ENCODE measurements at regions not wholly inside any gene's neighbourhood (a gene's known extent, or its start where the extent isn't known, plus 50 kb on each side); places are given as distances from the start of the nearest gene placed in this dataset.

DNA sequence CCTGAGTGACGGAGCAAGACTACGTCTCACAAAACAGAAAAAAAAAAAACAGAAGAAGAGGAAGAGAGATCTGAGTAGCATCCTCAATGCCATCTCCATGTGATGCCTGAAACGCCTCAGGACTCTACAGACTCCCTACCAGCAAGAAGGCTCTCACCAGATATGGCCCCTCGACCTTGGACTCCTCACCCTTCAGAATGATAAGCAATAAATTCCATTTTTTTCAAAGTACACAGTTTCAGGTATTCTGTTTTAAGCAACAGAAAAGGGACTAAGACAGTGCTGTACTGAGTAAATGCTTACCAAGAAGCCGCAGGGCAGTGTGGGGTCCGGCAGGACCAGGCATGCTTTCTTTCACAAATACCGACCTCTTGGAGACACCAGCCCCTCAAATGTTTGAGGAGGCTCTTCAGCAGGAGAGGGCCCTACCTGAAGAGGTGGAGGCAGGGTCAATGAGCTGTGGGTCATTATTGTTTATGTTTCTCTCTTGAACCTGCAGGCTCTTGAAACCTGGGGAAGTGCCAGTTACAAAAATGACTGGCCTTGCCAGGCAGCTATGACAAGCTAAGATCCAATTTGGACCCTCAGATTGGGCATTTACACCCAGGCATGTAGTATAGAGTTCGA is 204.1 kb upstream of the LYZL1 start:
- H3K4me3 ChIP-seq (ENCODE audit: low read depth, low read length), result no peak overlapping the region
- DNase-seq (ENCODE audit: low read depth), result no peak
- TF ChIP-seq, protein P1, sequence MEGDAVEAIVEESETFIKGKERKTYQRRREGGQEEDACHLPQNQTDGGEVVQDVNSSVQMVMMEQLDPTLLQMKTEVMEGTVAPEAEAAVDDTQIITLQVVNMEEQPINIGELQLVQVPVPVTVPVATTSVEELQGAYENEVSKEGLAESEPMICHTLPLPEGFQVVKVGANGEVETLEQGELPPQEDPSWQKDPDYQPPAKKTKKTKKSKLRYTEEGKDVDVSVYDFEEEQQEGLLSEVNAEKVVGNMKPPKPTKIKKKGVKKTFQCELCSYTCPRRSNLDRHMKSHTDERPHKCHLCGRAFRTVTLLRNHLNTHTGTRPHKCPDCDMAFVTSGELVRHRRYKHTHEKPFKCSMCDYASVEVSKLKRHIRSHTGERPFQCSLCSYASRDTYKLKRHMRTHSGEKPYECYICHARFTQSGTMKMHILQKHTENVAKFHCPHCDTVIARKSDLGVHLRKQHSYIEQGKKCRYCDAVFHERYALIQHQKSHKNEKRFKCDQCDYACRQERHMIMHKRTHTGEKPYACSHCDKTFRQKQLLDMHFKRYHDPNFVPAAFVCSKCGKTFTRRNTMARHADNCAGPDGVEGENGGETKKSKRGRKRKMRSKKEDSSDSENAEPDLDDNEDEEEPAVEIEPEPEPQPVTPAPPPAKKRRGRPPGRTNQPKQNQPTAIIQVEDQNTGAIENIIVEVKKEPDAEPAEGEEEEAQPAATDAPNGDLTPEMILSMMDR (IDR thresholded peaks at IDR 0.05; ENCODE audit: low read depth, low read length, missing control alignments), result no peak

DNA sequence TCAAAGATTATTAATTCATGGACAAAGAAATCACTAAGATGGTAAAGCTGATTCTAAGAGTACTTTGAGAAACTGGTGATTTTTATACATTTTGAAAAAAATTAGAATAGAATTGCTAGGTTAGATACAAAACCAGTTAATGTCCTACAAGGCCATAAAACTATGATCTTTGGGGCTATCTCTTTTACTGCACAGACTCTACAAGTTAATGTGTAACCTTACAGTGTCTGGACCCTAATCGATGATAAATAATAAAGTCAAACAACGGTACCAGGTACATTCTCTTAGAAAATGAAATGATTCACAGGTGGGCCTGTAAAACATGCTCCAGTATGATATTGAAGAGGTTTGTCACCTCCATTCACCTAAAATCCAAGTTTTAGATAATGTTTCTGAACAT is 199.8 kb upstream of the LYZL1 start:
- TF ChIP-seq, protein P1 (IDR thresholded peaks at IDR 0.05; ENCODE audit: low read depth, low read length, missing control alignments), result no peak
- H3K4me3 ChIP-seq (ENCODE audit: low read depth, low read length), result no peak overlapping the region
- no peak for DNase-seq (ENCODE audit: low read depth)

DNA sequence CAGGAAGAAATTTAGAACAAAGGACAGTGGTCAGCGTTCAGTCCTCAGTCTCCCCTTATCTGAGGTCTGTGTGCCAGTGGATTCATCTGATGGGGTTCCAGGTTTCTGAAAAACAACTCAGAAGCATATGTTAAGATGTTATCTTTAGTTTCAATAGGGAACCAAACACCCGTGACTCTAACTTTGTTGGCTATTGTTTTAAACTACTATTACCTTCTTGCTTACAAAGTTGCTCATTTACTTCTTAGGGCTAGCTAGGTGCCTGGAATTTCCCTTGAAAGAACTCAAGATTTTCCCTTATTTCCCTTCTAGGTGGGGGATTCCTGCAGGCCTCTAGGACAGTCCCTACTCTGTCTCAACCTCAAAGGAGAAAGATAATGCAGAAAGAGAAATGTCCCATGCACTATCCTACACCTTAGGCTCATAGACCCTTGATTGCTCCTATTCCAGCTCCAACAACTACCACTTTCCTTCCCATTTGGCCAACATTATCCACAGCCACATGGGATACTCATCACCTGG is 192.5 kb upstream of the LYZL1 start:
- DNase-seq (ENCODE audit: low read depth), result no peak
- TF ChIP-seq, protein P1 (IDR thresholded peaks at IDR 0.05; ENCODE audit: low read depth, low read length, missing control alignments), result no peak
- H3K4me3 ChIP-seq (ENCODE audit: low read depth, low read length), result no peak overlapping the region

DNA sequence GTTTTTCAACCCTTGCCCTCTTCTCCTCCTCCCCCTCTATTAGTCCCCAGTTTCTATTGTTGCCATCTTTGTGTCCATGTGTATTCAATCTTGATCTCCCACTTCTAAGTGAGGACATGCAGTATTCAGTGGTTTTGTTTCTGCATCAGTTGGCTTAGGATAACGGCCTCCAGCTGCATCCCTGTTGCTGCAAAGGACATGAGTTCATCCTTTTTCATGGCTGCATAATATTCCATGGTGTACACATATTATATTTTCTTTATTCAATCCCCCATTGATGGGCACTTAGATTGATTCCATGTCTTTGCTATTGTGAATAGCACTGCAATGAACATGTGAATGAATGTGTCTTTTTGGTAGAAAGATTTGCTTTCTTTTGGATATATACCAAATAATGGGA is 190.4 kb upstream of the LYZL1 start:
- no peak for DNase-seq (ENCODE audit: low read depth)
- TF ChIP-seq, protein P1 (IDR thresholded peaks at IDR 0.05; ENCODE audit: low read depth, low read length, missing control alignments), result no peak
- H3K4me3 ChIP-seq (ENCODE audit: low read depth, low read length), result no peak overlapping the region

DNA sequence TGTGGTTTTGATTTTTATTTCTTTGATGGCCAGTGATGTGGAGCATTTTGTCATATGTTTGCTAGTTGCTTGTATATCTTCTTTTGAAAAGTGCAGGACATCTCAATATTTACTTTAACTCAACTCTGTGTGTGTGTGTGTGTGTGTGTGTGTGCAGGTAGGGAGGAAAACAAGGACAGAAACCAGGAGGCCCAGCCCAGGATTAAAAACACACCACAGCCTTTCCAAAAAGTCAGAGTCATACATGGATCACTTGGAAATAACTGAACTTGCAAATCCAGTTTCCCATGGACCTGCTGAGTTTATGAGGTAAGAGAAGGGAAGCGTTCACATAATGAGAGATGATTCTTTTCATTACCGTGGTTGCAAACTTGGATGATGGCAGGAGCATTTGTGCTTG is 189.9 kb upstream of the LYZL1 start:
- TF ChIP-seq, protein P1 (IDR thresholded peaks at IDR 0.05; ENCODE audit: low read depth, low read length, missing control alignments), result no peak
- DNase-seq (ENCODE audit: low read depth), result no peak
- H3K4me3 ChIP-seq (ENCODE audit: low read depth, low read length), result no peak overlapping the region

DNA sequence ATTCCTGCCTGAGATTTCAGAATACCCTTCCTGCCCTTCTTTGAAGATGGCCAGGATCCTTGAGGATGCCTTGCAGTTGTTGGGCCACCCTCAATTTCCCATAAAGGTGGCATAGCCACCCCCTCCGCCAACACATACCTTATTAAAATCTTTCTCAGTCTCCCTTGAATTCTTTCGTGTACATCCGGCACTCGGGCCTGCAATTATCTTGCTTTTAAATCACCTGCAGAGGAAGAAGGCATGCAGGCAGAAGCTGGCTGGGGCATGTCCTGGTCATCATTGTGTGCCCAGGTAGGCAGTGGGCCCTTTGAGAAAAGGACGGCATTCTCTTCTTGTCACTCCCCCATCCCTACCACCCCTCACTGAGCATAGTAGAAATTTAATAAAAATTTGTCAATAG is 189.5 kb upstream of the LYZL1 start:
- TF ChIP-seq, protein P1 (IDR thresholded peaks at IDR 0.05; ENCODE audit: low read depth, low read length, missing control alignments), result no peak
- DNase-seq (ENCODE audit: low read depth), result no peak

DNA sequence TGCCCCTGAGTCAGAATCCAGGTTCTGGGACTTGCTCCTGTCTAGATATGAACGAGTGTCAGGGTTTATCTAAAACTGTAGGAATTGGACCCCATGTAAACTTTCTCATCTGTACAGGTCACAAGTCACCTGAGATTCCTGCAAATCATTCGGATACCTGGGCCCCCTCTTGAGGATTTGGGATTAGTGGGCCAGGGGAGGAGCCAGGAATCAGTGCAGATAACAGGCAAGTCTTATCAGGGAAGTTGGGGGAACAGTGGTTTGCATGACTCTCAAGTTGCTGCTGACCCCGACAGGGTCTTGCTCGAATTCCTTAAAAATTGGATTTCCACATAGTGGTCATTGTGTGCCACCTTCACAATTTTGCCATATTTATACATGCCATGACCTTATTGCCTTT is 188.4 kb upstream of the LYZL1 start:
- no peak for DNase-seq (ENCODE audit: low read depth)
- H3K4me3 ChIP-seq (ENCODE audit: low read depth, low read length), result no peak overlapping the region
- TF ChIP-seq, protein P1 (IDR thresholded peaks at IDR 0.05; ENCODE audit: low read depth, low read length, missing control alignments), result no peak

More for the DNA sequence above, 189.5 kb upstream of the LYZL1 start:
- H3K4me3 ChIP-seq (ENCODE audit: low read depth, low read length), result no peak overlapping the region
